SW480 (cell line): ENCODE measurements at regions not wholly inside any gene's neighbourhood (a gene's known extent, or its start where the extent isn't known, plus 50 kb on each side); places are given as distances from the start of the nearest gene placed in this dataset.
"Not testable (repeated sequence)": the region's sequence is repeated elsewhere in the genome, so short reads cannot be mapped to it uniquely, and the experiment has no call there.

Experiments
- DNase-seq: peaks from one replicate; pipeline ENCODE4 v3.0.0-alpha.2; 2016; ENCODE audit warnings: low spot score

DNA sequence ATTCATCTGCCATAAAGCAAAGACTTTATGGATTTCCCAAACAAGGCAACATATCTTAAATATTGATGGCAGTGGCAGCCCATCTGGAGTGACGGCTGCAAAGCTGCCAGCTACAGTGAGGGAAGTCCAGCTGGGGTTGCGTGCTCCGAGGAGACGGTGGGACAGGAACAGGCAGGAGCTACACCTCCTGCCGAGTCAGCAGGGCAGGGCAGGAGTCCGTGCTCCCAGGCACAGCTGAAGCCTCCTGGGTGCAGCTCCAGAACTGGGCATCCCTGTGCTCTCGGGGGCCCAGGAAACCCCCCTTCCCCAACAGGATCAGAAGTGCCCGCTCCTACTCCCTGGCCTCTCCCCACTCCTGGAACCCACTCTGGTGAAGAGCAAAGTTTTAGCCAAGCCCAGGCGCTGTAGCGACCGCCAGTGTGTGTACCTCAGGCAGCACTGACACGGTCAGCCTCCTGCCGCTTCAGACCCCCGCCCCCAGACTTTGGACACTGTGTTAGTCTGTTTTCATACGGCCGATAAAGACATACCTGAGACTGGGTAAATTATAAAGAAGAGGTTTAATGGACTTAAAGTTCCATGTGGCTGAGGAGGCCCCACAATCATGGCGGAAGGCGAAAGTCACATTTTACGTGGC is 556.4 kb upstream of the CCDC54 start:
- no peak for DNase-seq

DNA sequence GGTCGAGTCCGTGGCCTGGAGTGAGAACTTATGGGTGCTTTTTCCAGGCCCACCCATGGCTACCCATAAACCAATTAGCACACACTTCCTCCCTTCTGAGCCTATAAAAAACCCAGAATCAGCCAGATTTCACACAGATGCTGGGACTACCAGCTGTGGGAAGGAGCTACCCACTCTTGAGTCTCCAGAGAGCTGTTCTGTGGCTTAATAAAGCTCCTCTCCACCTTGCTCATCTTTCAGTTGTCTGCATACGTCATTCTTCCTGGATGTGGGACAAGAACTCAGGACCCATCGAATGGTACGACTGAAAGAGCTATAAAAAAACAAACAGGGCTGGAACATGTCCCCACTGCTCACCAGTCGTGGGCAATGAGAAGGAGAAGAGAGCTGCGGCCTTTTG is 555.4 kb upstream of the CCDC54 start:
- no peak for DNase-seq

- DNase-seq = no peak
These were observed 555.0 kb upstream of the CCDC54 start for GRCh38 chr3:106822204-106822603.

GRCh38 chr3:106823701-106824100 is 553.5 kb upstream of the CCDC54 start:
- DNase-seq = no peak

DNA sequence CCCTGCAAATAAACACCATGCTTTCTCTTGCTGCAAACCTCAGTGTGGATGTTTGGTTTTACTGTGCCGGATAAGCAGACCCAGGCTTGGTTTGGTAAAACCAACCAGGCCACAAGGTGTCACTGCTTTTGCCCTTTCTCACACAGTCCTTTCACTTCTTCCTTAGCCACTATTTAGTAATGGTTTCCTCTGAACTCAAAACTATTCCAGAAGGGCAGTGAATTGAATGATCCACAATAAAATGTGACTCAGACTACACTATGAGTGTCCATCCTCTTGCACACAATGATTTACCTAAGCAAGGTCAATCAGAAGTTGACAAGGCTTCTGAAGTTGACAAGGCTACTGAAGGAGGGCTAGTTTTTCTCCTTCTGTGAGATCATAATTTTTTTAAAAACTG is 552.4 kb upstream of the CCDC54 start:
- DNase-seq = peak; percentile 19

- no peak for DNase-seq
These were observed 551.2 kb upstream of the CCDC54 start for GRCh38 chr3:106825962-106826605.

DNA sequence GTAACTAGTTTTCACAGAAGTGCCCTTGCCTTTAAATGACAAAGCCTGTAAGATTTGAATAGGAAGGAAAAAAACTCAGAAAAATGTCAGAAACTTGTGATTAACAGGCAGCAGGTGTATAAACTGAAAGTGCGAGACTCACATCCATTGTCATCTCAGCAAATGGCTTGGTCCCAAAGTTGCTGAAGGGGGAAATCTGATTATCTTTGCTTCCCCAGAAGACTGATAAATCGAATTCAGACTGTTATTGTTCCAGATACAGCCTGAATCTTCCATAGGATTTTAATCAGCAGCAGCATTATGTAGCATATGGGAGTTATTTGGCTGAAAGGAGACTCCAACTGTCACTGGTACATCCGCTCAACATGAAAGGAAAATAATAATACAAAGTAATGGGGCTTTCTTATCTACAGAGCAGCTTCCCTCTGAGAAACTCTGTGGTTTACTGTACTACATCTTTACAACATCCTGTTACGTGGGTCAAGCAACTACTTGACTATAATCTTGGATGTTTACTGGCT is 550.4 kb upstream of the CCDC54 start:
- DNase-seq = no peak

DNA sequence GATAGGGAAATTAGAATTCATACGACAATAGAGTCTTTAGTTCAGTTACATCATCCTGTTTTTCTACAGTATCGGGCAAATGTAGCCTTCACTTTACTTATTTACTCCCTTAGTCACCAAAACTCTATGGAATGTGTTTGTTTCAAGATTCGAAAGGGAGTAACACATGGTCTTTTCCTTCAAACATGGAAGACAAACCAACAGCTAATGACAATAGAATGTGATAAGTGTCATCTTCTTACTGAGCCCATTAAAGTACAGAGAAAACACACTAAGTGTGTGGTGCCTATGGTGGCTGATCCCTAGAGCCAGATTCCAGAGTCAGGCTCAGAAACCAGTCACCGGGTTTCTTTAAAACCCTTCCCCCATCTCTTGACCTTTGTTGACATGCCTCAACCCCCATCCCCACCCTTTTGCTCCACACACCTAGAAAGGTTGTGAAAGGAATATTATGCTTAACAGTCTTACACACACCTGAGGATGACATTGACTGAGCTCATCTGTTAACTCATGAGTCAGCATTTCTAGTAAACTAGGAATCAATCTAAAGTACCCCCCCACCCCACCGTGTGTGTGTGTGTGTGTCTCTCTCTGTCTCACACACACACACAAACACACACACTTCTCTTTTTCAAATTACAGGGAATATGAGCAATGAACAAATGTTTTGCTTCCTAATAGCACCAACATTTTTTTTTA is 549.6 kb upstream of the CCDC54 start:
- no peak for DNase-seq

DNA sequence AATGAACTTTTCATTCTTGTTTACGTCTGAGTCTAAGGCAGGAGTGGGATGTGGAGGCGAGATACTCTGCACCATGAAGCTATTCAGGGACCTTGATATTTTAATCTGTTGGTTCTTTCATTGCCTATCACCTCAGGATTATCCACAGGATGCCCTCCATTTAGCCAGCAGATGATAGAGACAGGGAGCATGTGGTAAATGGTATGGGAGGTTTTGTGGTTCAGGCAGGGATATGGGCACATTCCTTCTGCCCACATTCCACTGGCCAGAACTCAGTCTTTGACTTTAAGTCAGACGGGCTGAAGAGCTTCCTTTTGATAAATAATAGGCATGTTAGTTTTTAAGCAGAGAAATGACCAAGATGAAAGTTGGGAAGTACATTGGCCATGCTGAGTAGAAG is 548.0 kb upstream of the CCDC54 start:
- DNase-seq = peak; percentile 1

- no peak for DNase-seq
These were observed 546.9 kb upstream of the CCDC54 start for GRCh38 chr3:106830334-106830733.

GRCh38 chr3:106836906-106837305 is 540.3 kb upstream of the CCDC54 start:
- no peak for DNase-seq

DNA sequence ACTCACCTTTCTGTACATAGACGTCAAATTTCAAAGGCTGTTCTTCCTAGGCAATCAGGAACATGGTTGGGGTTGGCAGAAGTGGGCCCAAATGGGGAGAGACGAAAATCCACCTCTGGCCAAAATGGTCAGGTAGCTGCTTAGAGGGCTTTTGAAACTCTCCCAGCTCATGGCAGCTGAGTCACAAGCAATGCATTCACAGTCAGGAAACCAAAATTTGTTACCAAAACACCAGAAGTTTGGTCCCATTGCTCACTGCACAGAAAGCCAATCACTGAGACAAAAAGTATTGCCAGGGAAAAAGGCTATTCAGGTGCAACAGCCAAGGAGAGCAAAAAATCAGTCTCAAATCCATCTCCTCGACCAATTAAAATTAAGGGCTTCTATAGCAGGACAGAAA is 539.6 kb upstream of the CCDC54 start:
- no peak for DNase-seq

GRCh38 chr3:106839576-106840280 is 537.5 kb upstream of the CCDC54 start:
- no peak for DNase-seq

- no peak for DNase-seq
These were observed 536.9 kb upstream of the CCDC54 start for GRCh38 chr3:106840319-106840718.

- no peak for DNase-seq
These were observed 535.1 kb upstream of the CCDC54 start for GRCh38 chr3:106842151-106842550.

- DNase-seq = no peak
These were observed 532.6 kb upstream of the CCDC54 start for GRCh38 chr3:106844638-106845037.

GRCh38 chr3:106848099-106848498 is 529.1 kb upstream of the CCDC54 start:
- no peak for DNase-seq

DNA sequence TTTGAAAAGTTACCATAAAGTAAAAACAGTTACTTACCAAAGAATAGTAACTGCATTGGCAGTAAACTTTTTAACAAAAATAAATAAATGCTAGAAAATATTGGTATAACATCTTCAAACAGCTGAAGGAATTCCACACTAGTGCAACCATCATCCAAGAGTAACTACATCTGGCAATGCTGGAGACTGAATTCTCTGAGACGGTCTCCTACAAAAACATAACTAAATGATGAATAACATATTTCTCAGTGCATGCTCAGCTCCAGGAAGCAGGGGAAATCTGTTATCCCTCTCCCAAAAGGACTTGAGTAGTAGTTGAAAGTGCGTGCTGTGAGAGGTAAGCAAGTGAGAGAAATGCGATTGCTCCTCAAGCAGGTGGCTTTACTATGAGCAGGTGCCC is 526.8 kb upstream of the CCDC54 start:
- DNase-seq = no peak

DNA sequence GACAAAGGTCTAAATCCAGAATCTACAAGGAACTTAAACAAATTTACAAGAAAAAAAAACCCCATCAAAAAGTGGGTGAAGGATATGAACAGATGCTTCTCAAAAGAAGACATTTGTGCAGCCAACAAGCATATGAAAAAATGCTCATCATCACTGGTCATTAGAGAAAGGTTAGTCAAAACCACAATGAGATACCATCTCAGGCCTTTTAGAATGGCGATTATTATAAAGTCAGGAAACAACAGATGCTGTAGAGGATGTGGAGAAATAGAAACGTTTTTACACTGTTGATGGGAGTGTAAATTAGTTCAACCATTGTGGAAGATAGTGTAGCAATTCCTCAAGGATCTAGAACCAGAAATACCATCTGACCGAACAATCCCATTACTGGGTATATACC is 518.9 kb upstream of the CCDC54 start:
- DNase-seq = not testable (repeated sequence)

DNA sequence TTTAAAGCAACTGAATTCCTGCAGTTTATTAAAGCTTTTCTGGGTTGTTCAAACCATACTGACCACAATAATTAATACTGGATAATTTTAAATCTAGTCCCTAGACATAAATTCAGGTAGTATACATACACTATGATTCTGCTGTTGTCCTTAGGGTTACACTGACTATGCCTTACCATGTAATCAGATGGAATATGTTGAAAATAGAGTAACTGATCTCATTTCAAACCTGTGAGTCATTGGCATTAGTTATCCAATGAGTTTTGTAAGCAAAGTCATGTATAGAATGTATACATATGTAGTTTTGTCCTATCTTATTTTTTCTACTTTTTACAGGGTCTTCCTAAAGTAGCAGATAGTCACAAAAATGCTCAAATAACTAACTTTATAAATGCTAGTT is 517.1 kb upstream of the CCDC54 start:
- no peak for DNase-seq

DNA sequence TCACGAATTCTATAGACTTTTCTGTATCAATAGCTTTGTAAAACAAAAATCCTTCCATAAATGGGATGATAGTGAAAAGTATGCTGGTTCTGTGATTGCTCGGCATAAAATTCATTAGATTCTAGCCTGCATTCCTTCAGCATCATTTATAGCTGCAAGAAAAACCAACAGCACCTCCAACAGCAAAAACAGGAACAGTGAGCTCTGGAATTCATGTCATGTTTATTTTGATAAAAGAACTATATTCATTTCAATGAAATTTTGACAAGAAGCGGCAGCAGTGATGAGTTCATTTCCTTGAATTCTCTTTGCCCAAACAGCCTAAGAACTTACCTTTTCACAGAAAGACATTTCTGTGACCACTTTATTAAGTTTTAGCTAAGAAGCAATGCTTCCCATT is 515.2 kb upstream of the CCDC54 start:
- DNase-seq = no peak

DNA sequence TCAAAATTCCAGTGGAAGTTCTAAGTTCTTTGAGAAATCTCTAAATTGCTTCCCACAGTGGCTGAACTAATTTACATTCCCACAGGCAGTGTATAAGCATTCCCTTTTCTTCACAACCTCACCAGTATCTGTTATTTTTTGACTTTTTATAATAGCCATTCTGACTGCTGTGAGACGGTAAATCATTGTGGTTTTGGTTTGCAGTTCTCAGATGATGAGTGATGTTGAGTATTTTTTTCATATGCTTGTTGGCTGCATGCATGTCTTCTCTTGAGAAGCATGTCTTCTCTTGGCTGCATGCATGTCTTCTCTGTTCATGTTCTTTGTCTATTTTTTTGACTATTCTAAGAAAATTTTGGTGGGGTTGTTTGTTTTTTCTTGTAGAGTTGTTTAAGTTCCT is 499.6 kb upstream of the CCDC54 start:
- no peak for DNase-seq

DNA sequence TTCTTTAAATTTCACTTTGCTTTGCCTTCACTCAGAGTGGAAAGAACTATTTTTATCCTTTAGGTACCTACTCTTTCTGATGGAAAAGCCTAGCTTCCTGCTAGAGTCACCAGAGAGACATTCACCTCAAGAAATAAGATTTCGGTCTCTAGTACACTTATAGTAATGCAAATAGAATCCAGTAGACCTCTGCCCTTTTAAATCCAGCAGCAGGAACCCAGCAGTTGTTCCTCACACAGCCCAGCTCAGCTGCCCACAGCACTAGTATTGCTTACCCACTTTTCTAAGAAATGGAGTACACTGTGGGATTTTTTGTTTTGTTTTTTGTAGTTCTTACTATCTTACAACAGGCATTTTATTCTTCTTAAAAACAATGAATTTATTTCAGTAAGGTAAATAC is 497.0 kb upstream of the CCDC54 start:
- no peak for DNase-seq
